ENCODE measurements at regions not wholly inside any gene's neighbourhood (a gene's known extent, or its start where the extent isn't known, plus 50 kb on each side); places are given as distances from the start of the nearest gene placed in this dataset.

DNA sequence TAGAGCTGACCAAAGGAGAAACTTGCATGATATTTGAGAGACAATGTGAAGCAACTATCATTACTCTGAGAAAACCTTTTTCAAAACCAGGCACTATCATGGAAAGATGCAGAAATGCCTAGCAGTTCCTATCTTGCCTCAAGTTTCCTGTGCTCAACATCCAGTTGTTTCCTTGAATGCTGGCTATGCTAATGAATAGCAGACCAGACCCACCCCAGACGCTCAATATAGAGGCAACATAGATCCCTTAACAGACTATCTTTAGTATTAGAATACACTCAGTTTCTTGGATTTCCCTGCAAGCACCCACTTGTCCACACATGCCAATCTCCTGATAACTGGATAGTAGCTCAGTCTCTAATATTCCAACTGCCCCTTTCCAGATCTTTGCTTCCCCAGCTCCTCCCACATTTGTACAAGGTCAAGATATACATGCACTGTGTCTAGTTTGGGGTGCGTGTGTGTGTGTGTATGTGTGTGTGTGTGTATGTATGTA, 93.3 kb upstream of the PCSK5 start:
- DNase-seq (ENCODE audit: extremely low read depth, insufficient read length), result no peak
- no peaks in the 10 kb centered on the region for H3K36me3 ChIP-seq (ENCODE audit: control insufficient read depth, insufficient read depth, low read length)
- H3K4me3 ChIP-seq (replicated peaks; ENCODE audit: low read depth, low read length), result no peak overlapping the region
- H3K27me3 ChIP-seq (replicated peaks; ENCODE audit: control insufficient read depth, insufficient read depth, low read length), result no peaks in the 10 kb centered on the region
- TF ChIP-seq, protein P1, sequence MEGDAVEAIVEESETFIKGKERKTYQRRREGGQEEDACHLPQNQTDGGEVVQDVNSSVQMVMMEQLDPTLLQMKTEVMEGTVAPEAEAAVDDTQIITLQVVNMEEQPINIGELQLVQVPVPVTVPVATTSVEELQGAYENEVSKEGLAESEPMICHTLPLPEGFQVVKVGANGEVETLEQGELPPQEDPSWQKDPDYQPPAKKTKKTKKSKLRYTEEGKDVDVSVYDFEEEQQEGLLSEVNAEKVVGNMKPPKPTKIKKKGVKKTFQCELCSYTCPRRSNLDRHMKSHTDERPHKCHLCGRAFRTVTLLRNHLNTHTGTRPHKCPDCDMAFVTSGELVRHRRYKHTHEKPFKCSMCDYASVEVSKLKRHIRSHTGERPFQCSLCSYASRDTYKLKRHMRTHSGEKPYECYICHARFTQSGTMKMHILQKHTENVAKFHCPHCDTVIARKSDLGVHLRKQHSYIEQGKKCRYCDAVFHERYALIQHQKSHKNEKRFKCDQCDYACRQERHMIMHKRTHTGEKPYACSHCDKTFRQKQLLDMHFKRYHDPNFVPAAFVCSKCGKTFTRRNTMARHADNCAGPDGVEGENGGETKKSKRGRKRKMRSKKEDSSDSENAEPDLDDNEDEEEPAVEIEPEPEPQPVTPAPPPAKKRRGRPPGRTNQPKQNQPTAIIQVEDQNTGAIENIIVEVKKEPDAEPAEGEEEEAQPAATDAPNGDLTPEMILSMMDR (IDR thresholded peaks at IDR 0.05; ENCODE audit: insufficient read depth, low read length, poor library complexity, severe bottlenecking), result no peak

DNA sequence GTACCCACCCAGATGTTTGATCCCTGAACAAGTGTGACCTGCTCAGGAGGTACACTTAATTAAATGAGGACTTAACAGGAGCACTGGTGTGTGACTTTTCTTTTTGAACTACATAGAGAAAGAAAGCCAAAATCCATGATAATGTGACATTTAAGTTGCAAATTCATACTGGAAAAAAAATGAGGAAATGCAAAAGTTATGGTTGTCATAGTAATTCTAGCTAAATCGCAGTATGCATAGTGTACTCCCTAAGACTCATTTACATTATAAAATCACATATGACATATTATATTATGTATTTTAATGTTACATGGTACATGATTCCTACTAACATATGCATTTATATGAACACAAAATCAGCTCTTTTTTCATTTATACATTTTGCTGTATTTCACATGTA, 92.0 kb upstream of the PCSK5 start:
- TF ChIP-seq, protein P1 (IDR thresholded peaks at IDR 0.05; ENCODE audit: insufficient read depth, low read length, poor library complexity, severe bottlenecking), result no peak
- no peak for DNase-seq (ENCODE audit: extremely low read depth, insufficient read length)
- no peaks in the 10 kb centered on the region for H3K36me3 ChIP-seq (ENCODE audit: control insufficient read depth, insufficient read depth, low read length)
- no peak overlapping the region for H3K4me3 ChIP-seq (replicated peaks; ENCODE audit: low read depth, low read length)
- H3K27me3 ChIP-seq (replicated peaks; ENCODE audit: control insufficient read depth, insufficient read depth, low read length), result no peaks in the 10 kb centered on the region

DNA sequence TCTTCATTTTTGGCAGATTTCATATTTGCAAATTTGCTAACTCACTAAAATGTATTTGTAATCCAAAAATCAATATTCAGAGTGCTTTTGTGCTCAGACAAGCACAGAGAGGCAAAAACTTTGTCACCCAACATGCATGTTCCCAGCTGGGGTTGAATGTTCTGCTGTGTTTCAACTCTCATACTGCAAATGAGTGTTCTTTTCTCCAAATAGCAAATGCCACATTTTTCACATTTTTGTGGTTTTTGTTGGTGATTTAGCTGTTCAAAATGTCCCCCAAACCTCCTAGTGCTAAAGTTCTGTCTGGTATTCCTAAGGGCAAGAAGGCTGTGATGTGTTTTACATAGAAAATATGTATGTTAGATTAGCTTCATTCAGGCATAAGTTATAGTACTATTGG, 87.3 kb upstream of the PCSK5 start:
- Histone ChIP-seq H3K36me3 (ENCODE audit: control insufficient read depth, insufficient read depth, low read length) (no peaks in the 10 kb centered on the region), H3K27me3 (replicated peaks; ENCODE audit: control insufficient read depth, insufficient read depth, low read length) (no peaks in the 10 kb centered on the region), H3K4me3 (replicated peaks; ENCODE audit: low read depth, low read length) (no peak overlapping the region)
- DNase-seq (ENCODE audit: extremely low read depth, insufficient read length), result no peak
- TF ChIP-seq, protein P1 (IDR thresholded peaks at IDR 0.05; ENCODE audit: insufficient read depth, low read length, poor library complexity, severe bottlenecking), result no peak

DNA sequence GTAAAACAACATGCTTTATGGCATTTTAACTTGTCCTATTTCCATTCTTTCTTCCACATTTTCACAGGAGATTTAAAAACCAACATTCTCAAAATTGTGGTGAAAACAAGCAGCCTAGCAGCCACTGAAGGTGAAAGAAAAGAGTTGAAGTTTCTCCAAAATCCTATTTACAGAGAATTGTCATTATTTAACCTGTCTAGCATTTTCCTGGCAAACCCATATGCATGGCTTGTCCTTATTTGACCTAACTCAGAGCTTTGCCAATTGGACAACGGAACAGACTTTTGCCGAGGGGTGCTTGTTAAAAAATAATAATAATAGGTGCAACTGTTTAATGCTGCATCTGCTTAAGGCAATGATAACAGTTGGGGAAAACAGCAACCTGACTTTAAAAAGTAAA, 80.4 kb upstream of the PCSK5 start:
- Histone ChIP-seq H3K4me3 (replicated peaks; ENCODE audit: low read depth, low read length) (no peak overlapping the region), H3K36me3 (ENCODE audit: control insufficient read depth, insufficient read depth, low read length) (no peaks in the 10 kb centered on the region), H3K27me3 (replicated peaks; ENCODE audit: control insufficient read depth, insufficient read depth, low read length) (no peaks in the 10 kb centered on the region)
- DNase-seq (ENCODE audit: extremely low read depth, insufficient read length), result no peak
- TF ChIP-seq, protein P1 (IDR thresholded peaks at IDR 0.05; ENCODE audit: insufficient read depth, low read length, poor library complexity, severe bottlenecking), result no peak

DNA sequence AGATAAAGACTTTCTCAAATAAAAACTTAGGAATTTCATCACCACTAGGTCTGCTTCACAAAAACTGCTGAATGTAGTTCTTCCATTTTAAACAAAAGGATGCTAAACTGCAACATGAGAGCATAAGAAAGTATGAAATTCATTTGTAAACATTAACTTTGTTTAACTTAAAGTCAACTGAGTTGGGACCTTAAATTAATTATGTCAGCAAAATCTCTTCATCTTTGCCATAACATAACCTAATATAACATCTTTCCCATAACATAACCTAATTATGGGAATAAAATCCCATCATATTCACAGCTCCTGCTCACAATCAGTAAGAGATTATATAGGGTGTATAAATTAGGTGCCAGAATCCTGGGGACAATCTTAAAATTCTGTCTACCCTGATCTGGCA, 78.8 kb upstream of the PCSK5 start:
- Histone ChIP-seq H3K4me3 (replicated peaks; ENCODE audit: low read depth, low read length) (no peak overlapping the region), H3K27me3 (replicated peaks; ENCODE audit: control insufficient read depth, insufficient read depth, low read length) (no peaks in the 10 kb centered on the region), H3K36me3 (ENCODE audit: control insufficient read depth, insufficient read depth, low read length) (no peaks in the 10 kb centered on the region)
- TF ChIP-seq, protein P1 (IDR thresholded peaks at IDR 0.05; ENCODE audit: insufficient read depth, low read length, poor library complexity, severe bottlenecking), result no peak
- no peak for DNase-seq (ENCODE audit: extremely low read depth, insufficient read length)

DNA sequence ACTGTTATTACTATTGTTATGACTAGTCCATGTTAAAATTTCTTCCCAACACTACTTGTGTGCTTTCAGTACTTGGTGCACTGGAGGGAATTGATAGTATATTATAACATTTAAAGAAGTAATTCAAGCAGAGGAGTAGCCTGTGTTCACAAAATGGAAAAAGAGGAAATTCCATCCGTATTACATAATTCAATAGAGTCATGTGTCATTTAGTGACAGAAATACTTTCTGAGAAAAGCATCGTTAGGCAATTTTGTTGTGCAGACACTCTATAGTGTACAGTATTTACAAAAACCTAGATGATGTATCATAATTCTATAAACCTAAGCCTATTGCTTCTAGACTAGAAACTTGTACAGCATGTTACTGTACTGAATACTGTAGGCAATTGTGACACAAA, 78.3 kb upstream of the PCSK5 start:
- TF ChIP-seq, protein P1 (IDR thresholded peaks at IDR 0.05; ENCODE audit: insufficient read depth, low read length, poor library complexity, severe bottlenecking), result no peak
- Histone ChIP-seq H3K27me3 (replicated peaks; ENCODE audit: control insufficient read depth, insufficient read depth, low read length) (no peaks in the 10 kb centered on the region), H3K36me3 (ENCODE audit: control insufficient read depth, insufficient read depth, low read length) (no peaks in the 10 kb centered on the region), H3K4me3 (replicated peaks; ENCODE audit: low read depth, low read length) (no peak overlapping the region)
- no peak for DNase-seq (ENCODE audit: extremely low read depth, insufficient read length)

All from GM06990 (cell line).